ENCODE measurements at regions not wholly inside any gene's neighbourhood (a gene's known extent, or its start where the extent isn't known, plus 50 kb on each side); places are given as distances from the start of the nearest gene placed in this dataset.
"Not testable (repeated sequence)": the region's sequence is repeated elsewhere in the genome, so short reads cannot be mapped to it uniquely, and the experiment has no call there.

DNA sequence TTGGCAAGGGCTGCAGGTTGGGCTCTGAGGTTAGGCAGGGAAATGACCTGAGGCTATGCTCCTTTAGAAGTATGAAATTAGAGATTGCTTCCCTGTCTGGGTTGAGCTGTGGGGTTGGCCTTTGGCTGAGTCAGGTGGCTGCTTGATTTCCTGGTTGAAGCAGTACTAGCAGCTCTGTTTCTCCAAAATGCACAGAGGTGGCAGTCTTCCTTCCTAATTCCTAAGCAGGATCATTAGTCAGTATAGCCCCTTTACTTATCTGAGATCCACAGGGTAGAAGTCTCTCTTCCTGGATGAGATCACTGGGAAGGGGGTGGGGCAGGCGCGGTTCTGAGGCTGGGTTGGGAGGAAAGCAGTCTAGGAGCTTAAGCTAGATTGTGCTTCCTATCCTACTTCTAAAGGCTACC, 1917.5 kb downstream of the LRRC4C start:
- H3K79me2 ChIP-seq (ENCODE audit: insufficient read depth, low read length) = no peaks in the 10 kb centered on the region
- no peak for FAIRE-seq
- Mint-ChIP-seq H3K9me3 (ENCODE audit: unreplicated experiment) (no peaks in the 10 kb centered on the region), H3K27ac (ENCODE audit: unreplicated experiment) (peak overlapping the region; percentile 76), H3K27me3 (ENCODE audit: low read depth, unreplicated experiment) (no peaks in the 10 kb centered on the region), H3K4me1 (ENCODE audit: low read depth, unreplicated experiment) (peaks cover 7% of the 10 kb centered on the region), H3K36me3 (ENCODE audit: low read depth, unreplicated experiment) (no peaks in the 10 kb centered on the region), H3K4me3 (ENCODE audit: unreplicated experiment) (no peak overlapping the region)
- H3K36me3 ChIP-seq (ENCODE audit: insufficient read depth, low read length) = no peaks in the 10 kb centered on the region
- H3K4me3 ChIP-seq (ENCODE audit: insufficient read depth, low read depth, low read length) = no peak overlapping the region
- no peak overlapping the region for H3K27ac ChIP-seq (ENCODE audit: low read depth, low read length)
- no peaks in the 10 kb centered on the region for H3K27me3 ChIP-seq (ENCODE audit: insufficient read depth, low read length)
- H3K9ac ChIP-seq (ENCODE audit: low read length) = no peak overlapping the region
- no peak for DNase-seq (ENCODE audit: low read depth)
- H4K20me1 ChIP-seq (ENCODE audit: insufficient read depth, low read length) = no peaks in the 10 kb centered on the region
- H3K4me2 ChIP-seq (ENCODE audit: low read length) = no peak overlapping the region
- TF ChIP-seq, protein P1, sequence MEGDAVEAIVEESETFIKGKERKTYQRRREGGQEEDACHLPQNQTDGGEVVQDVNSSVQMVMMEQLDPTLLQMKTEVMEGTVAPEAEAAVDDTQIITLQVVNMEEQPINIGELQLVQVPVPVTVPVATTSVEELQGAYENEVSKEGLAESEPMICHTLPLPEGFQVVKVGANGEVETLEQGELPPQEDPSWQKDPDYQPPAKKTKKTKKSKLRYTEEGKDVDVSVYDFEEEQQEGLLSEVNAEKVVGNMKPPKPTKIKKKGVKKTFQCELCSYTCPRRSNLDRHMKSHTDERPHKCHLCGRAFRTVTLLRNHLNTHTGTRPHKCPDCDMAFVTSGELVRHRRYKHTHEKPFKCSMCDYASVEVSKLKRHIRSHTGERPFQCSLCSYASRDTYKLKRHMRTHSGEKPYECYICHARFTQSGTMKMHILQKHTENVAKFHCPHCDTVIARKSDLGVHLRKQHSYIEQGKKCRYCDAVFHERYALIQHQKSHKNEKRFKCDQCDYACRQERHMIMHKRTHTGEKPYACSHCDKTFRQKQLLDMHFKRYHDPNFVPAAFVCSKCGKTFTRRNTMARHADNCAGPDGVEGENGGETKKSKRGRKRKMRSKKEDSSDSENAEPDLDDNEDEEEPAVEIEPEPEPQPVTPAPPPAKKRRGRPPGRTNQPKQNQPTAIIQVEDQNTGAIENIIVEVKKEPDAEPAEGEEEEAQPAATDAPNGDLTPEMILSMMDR (IDR thresholded peaks at IDR 0.05; ENCODE audit: insufficient read depth, low read depth, low read length) = no peak
- no peak for TF ChIP-seq EZH2 (IDR thresholded peaks at IDR 0.05; ENCODE audit: insufficient read depth, low read length)
- no peak overlapping the region for H2AFZ ChIP-seq (ENCODE audit: low read depth, low read length)
- no peaks in the 10 kb centered on the region for H3K4me1 ChIP-seq (ENCODE audit: insufficient read depth, low read length)
- no peaks in the 10 kb centered on the region for H3K9me3 ChIP-seq (ENCODE audit: insufficient read depth, low read depth, low read length)

GRCh38 chr11:39536323-39536722, 1923.1 kb downstream of the LRRC4C start:
- not testable (repeated sequence) for DNase-seq (ENCODE audit: low read depth); H3K36me3 ChIP-seq (ENCODE audit: insufficient read depth, low read length); H3K9me3 ChIP-seq (ENCODE audit: insufficient read depth, low read depth, low read length); H3K4me1 Mint-ChIP-seq (ENCODE audit: low read depth, unreplicated experiment); H3K9me3 Mint-ChIP-seq (ENCODE audit: unreplicated experiment); H2AFZ ChIP-seq (ENCODE audit: low read depth, low read length); H3K4me1 ChIP-seq (ENCODE audit: insufficient read depth, low read length); H3K27me3 ChIP-seq (ENCODE audit: insufficient read depth, low read length); H3K4me3 Mint-ChIP-seq (ENCODE audit: unreplicated experiment); H3K27ac ChIP-seq (ENCODE audit: low read depth, low read length); H3K4me2 ChIP-seq (ENCODE audit: low read length); FAIRE-seq; H3K79me2 ChIP-seq (ENCODE audit: insufficient read depth, low read length); H3K36me3 Mint-ChIP-seq (ENCODE audit: low read depth, unreplicated experiment); H4K20me1 ChIP-seq (ENCODE audit: insufficient read depth, low read length); H3K27ac Mint-ChIP-seq (ENCODE audit: unreplicated experiment); H3K9ac ChIP-seq (ENCODE audit: low read length); H3K4me3 ChIP-seq (ENCODE audit: insufficient read depth, low read depth, low read length); H3K27me3 Mint-ChIP-seq (ENCODE audit: low read depth, unreplicated experiment)
